ENCODE measurements at regions not wholly inside any gene's neighbourhood (a gene's known extent, or its start where the extent isn't known, plus 50 kb on each side); places are given as distances from the start of the nearest gene placed in this dataset.

DNA sequence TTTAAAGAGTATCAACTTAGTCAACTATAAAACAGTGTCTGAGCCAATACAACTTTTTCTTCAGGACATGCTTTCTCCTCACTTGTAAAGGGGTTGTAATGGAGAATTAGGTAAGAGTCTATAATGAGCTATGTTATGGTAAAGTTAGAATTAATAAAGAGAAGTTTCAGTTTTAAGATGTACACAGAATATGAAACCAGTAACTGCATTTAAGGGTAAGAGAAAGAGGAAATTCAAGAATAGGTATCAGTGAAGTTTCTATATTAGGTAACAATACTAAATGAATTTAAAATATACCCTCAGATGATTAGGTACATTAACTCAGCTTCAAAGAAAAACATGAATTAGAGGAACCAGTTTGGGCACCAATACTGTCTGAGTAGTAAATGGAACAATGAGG, 1444.3 kb upstream of the ADGRB3 start:
- H3K27me3 ChIP-seq (ENCODE audit: control insufficient read depth in 3 of 3, insufficient read depth in 3 of 3, low read depth in 1 of 3, low read length in 3 of 3) = no peaks in the 10 kb centered on the region
- H3K18ac ChIP-seq (ENCODE audit: low read length) = no peak overlapping the region
- H4K8ac ChIP-seq (ENCODE audit: low read depth, low read length) = no peak overlapping the region
- H3K4ac ChIP-seq (ENCODE audit: low read length) = no peak overlapping the region
- no peak for DNase-seq (ENCODE audit: low spot score)
- no peaks in the 10 kb centered on the region for H3K9me3 ChIP-seq (replicated peaks in 1 of 2; ENCODE audit: control insufficient read depth in 2 of 2, insufficient read depth in 1 of 2, low read depth in 1 of 2, low read length in 2 of 2)
- no peaks in the 10 kb centered on the region for H3K4me1 ChIP-seq (ENCODE audit: control insufficient read depth in 2 of 2, insufficient read depth in 1 of 2, low read depth in 1 of 2, low read length in 2 of 2)
- no peak overlapping the region for H3K9ac ChIP-seq (ENCODE audit: low read depth, low read length, poor library complexity)
- H4K91ac ChIP-seq (ENCODE audit: low read depth, low read length, poor library complexity) = no peak overlapping the region
- no peak overlapping the region for H3K4me2 ChIP-seq (ENCODE audit: insufficient read depth, low read length, poor library complexity, severe bottlenecking)
- H2BK120ac ChIP-seq (ENCODE audit: low read depth, low read length) = no peak overlapping the region
- no peak overlapping the region for H3K23ac ChIP-seq (ENCODE audit: low read depth, low read length, poor library complexity)
- no peak overlapping the region for H2BK12ac ChIP-seq (ENCODE audit: low read length)
- no peak overlapping the region for H2BK5ac ChIP-seq (ENCODE audit: low read length)
- H3K27ac ChIP-seq (replicated peaks; ENCODE audit: low read length) = no peak overlapping the region
- no peaks in the 10 kb centered on the region for H3K36me3 ChIP-seq (replicated peaks in 1 of 2; ENCODE audit: control insufficient read depth in 2 of 2, insufficient read depth in 2 of 2, low read length in 2 of 2)
- H3K4me3 ChIP-seq (ENCODE audit: low read length in 2 of 2) = no peak overlapping the region
- H3K79me1 ChIP-seq (ENCODE audit: low read depth, low read length) = no peaks in the 10 kb centered on the region
- no peak overlapping the region for H3K14ac ChIP-seq (ENCODE audit: low read length)
- H2AFZ ChIP-seq (ENCODE audit: low read length) = no peak overlapping the region
- H2AK5ac ChIP-seq (ENCODE audit: low read depth, low read length) = no peak overlapping the region
- H2BK15ac ChIP-seq (ENCODE audit: low read length) = no peak overlapping the region

DNA sequence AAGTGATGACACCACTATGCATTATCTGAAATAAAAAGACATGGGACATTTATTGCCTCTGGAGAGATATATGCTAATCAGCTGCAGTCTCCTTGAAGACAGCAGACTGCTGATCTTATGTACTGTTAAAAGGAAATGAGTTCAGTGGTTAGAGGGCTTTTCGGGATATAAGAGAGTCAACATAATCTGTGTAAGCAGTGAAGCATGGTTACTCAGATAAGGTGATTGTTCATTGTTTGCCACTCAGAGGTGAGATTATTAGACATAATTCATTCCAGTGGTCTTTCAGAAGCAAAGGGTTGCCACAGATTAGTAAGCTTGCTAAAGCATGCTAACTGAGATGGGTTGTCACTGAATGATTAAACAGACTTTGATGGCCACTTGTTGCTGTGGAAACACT, 1450.7 kb upstream of the ADGRB3 start:
- no CpG with 5 or more reads among the region's 1 CpG for WGBS, 2 donors (ENCODE audit: extremely low coverage in 2 of 2, insufficient read length in 2 of 2, insufficient replicate concordance in 1 of 2)
- Histone ChIP-seq H3K9me3 (replicated peaks in 1 of 2; ENCODE audit: control insufficient read depth in 2 of 2, insufficient read depth in 1 of 2, low read depth in 1 of 2, low read length in 2 of 2) (no peaks in the 10 kb centered on the region), H3K79me1 (ENCODE audit: low read depth, low read length) (no peaks in the 10 kb centered on the region), H3K4me3 (ENCODE audit: low read length in 2 of 2) (no peak overlapping the region), H3K14ac (ENCODE audit: low read length) (no peak overlapping the region), H3K18ac (ENCODE audit: low read length) (no peak overlapping the region), H3K23ac (ENCODE audit: low read depth, low read length, poor library complexity) (no peak overlapping the region), H3K9ac (ENCODE audit: low read depth, low read length, poor library complexity) (no peak overlapping the region), H2BK5ac (ENCODE audit: low read length) (no peak overlapping the region), H3K4ac (ENCODE audit: low read length) (no peak overlapping the region), H2BK15ac (ENCODE audit: low read length) (no peak overlapping the region), H2AK5ac (ENCODE audit: low read depth, low read length) (no peak overlapping the region), H2BK120ac (ENCODE audit: low read depth, low read length) (no peak overlapping the region), H4K91ac (ENCODE audit: low read depth, low read length, poor library complexity) (no peak overlapping the region), H3K4me1 (ENCODE audit: control insufficient read depth in 2 of 2, insufficient read depth in 1 of 2, low read depth in 1 of 2, low read length in 2 of 2) (no peaks in the 10 kb centered on the region), H3K36me3 (replicated peaks in 1 of 2; ENCODE audit: control insufficient read depth in 2 of 2, insufficient read depth in 2 of 2, low read length in 2 of 2) (no peaks in the 10 kb centered on the region), H2AFZ (ENCODE audit: low read length) (no peak overlapping the region), H3K27ac (replicated peaks; ENCODE audit: low read length) (no peak overlapping the region), H3K4me2 (ENCODE audit: insufficient read depth, low read length, poor library complexity, severe bottlenecking) (no peak overlapping the region), H2BK12ac (ENCODE audit: low read length) (no peak overlapping the region), H3K27me3 (ENCODE audit: control insufficient read depth in 3 of 3, insufficient read depth in 3 of 3, low read depth in 1 of 3, low read length in 3 of 3) (no peaks in the 10 kb centered on the region), H4K8ac (ENCODE audit: low read depth, low read length) (no peak overlapping the region)
- no peak for DNase-seq (ENCODE audit: low spot score)

DNA sequence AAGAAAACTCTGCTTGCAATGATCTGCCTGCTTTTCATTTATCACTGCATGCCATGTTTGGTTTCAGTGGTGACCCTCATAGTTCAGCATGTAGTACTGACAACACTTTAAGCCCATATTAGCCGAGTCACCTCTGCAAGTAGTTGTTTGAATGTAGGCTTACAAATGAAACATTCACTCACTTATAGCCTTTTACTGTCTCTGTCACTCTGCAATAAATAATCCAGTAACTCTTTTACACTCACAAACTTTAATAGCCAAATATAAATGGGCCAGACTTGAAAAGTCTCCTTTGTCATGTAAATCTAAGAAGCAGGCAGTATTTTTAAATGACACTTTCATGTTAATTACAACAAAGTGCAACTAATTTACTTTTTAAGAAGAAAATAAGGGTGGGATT, 1460.0 kb upstream of the ADGRB3 start:
- Histone ChIP-seq H3K14ac (ENCODE audit: low read length) (no peak overlapping the region), H3K4me3 (ENCODE audit: low read length in 2 of 2) (no peak overlapping the region), H3K9me3 (replicated peaks in 1 of 2; ENCODE audit: control insufficient read depth in 2 of 2, insufficient read depth in 1 of 2, low read depth in 1 of 2, low read length in 2 of 2) (no peaks in the 10 kb centered on the region), H3K79me1 (ENCODE audit: low read depth, low read length) (no peaks in the 10 kb centered on the region), H2BK15ac (ENCODE audit: low read length) (no peak overlapping the region), H3K4me2 (ENCODE audit: insufficient read depth, low read length, poor library complexity, severe bottlenecking) (no peak overlapping the region), H3K4me1 (ENCODE audit: control insufficient read depth in 2 of 2, insufficient read depth in 1 of 2, low read depth in 1 of 2, low read length in 2 of 2) (peaks cover 0 to 3% of the 10 kb centered on the region in 2 donors), H3K27ac (replicated peaks; ENCODE audit: low read length) (no peak overlapping the region), H3K27me3 (ENCODE audit: control insufficient read depth in 3 of 3, insufficient read depth in 3 of 3, low read depth in 1 of 3, low read length in 3 of 3) (no peaks in the 10 kb centered on the region), H2BK12ac (ENCODE audit: low read length) (no peak overlapping the region), H3K23ac (ENCODE audit: low read depth, low read length, poor library complexity) (no peak overlapping the region), H2AFZ (ENCODE audit: low read length) (no peak overlapping the region), H3K9ac (ENCODE audit: low read depth, low read length, poor library complexity) (no peak overlapping the region), H2BK5ac (ENCODE audit: low read length) (no peak overlapping the region), H3K18ac (ENCODE audit: low read length) (no peak overlapping the region), H4K8ac (ENCODE audit: low read depth, low read length) (no peak overlapping the region), H2AK5ac (ENCODE audit: low read depth, low read length) (no peak overlapping the region), H3K36me3 (replicated peaks in 1 of 2; ENCODE audit: control insufficient read depth in 2 of 2, insufficient read depth in 2 of 2, low read length in 2 of 2) (no peaks in the 10 kb centered on the region), H2BK120ac (ENCODE audit: low read depth, low read length) (no peak overlapping the region), H4K91ac (ENCODE audit: low read depth, low read length, poor library complexity) (no peak overlapping the region), H3K4ac (ENCODE audit: low read length) (no peak overlapping the region)
- no CpG with 5 or more reads among the region's 1 CpG for WGBS, 2 donors (ENCODE audit: extremely low coverage in 2 of 2, insufficient read length in 2 of 2, insufficient replicate concordance in 1 of 2)
- no peak for DNase-seq (ENCODE audit: low spot score)

DNA sequence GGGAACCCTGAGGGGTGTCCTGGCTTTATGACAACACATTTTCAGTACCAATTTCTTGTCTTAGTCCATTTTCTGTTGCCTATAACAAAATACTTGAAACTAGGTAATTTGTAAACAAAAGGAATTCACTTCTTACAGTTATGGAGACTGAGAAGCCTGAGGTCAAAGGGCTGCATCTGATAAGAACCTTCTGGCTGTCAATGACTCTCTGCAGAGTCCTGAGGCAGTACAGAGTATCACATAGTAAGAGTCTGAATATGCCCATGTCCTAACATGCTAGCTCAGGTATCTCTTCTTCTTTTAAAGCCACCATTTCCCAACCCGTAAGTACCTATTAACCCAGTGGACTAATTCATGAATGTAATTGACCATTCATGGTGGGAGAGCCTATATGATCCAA, 1458.6 kb upstream of the EYS start:
- no peak overlapping the region for H4K8ac ChIP-seq (ENCODE audit: low read depth, low read length)
- no peak overlapping the region for H2BK15ac ChIP-seq (ENCODE audit: low read length)
- no peaks in the 10 kb centered on the region for H3K27me3 ChIP-seq (ENCODE audit: control insufficient read depth in 3 of 3, insufficient read depth in 3 of 3, low read depth in 1 of 3, low read length in 3 of 3)
- H2AFZ ChIP-seq (ENCODE audit: low read length) = no peak overlapping the region
- no peak overlapping the region for H3K4me3 ChIP-seq (ENCODE audit: low read length in 2 of 2)
- H3K9me3 ChIP-seq (replicated peaks in 1 of 2; ENCODE audit: control insufficient read depth in 2 of 2, insufficient read depth in 1 of 2, low read depth in 1 of 2, low read length in 2 of 2) = peaks cover 4 to 5% of the 10 kb centered on the region in 2 donors
- H2BK120ac ChIP-seq (ENCODE audit: low read depth, low read length) = no peak overlapping the region
- no peak overlapping the region for H3K9ac ChIP-seq (ENCODE audit: low read depth, low read length, poor library complexity)
- no peak overlapping the region for H2BK5ac ChIP-seq (ENCODE audit: low read length)
- H3K4me1 ChIP-seq (ENCODE audit: control insufficient read depth in 2 of 2, insufficient read depth in 1 of 2, low read depth in 1 of 2, low read length in 2 of 2) = no peaks in the 10 kb centered on the region
- no CpG with 5 or more reads among the region's 1 CpG for WGBS, 2 donors (ENCODE audit: extremely low coverage in 2 of 2, insufficient read length in 2 of 2, insufficient replicate concordance in 1 of 2)
- H3K27ac ChIP-seq (replicated peaks; ENCODE audit: low read length) = no peak overlapping the region
- H3K4me2 ChIP-seq (ENCODE audit: insufficient read depth, low read length, poor library complexity, severe bottlenecking) = no peak overlapping the region
- H3K18ac ChIP-seq (ENCODE audit: low read length) = no peak overlapping the region
- no peak overlapping the region for H2BK12ac ChIP-seq (ENCODE audit: low read length)
- no peak for DNase-seq (ENCODE audit: low spot score)
- no peak overlapping the region for H4K91ac ChIP-seq (ENCODE audit: low read depth, low read length, poor library complexity)
- no peaks in the 10 kb centered on the region for H3K79me1 ChIP-seq (ENCODE audit: low read depth, low read length)
- H3K23ac ChIP-seq (ENCODE audit: low read depth, low read length, poor library complexity) = no peak overlapping the region
- no peak overlapping the region for H3K4ac ChIP-seq (ENCODE audit: low read length)
- H3K14ac ChIP-seq (ENCODE audit: low read length) = no peak overlapping the region
- no peak overlapping the region for H2AK5ac ChIP-seq (ENCODE audit: low read depth, low read length)
- H3K36me3 ChIP-seq (replicated peaks in 1 of 2; ENCODE audit: control insufficient read depth in 2 of 2, insufficient read depth in 2 of 2, low read length in 2 of 2) = no peaks in the 10 kb centered on the region

Data from neuronal stem cell (in vitro differentiated cells).